OCI-LY7 (cell line): ENCODE measurements at regions not wholly inside any gene's neighbourhood (a gene's known extent, or its start where the extent isn't known, plus 50 kb on each side); places are given as distances from the start of the nearest gene placed in this dataset.

Experiments used
- BruUV-seq: library from RNA; stranded (reverse); fragments of 400-500 nt; replicated peaks from 2 replicates; lab custom pipeline; 2021; lab: Mats Ljungman, UMichigan
- CTCF ChIA-PET: fragments of 300-600 bp; sonication (Branson Sonifier 250); formaldehyde crosslinking; loops from one replicate; lab custom pipeline; 2022; ENCODE audit warnings: antibody characterized with exemption; ENCODE audit not compliant: unreplicated experiment; lab: Charles Lee
- POLR2A ChIA-PET: fragments of 300-600 bp; sonication (Branson Sonifier 250); formaldehyde crosslinking; loops from one replicate; lab custom pipeline; 2022; ENCODE audit warnings: antibody characterized with exemption; lab: Charles Lee
- DNase-seq: peaks from one replicate; pipeline ENCODE4 v3.0.0-alpha.2; 2015; ENCODE audit warnings: low spot score
- H2AFZ ChIP-seq: fragments of 200-600 bp; sonication (generic), shearing (Covaris generic); 2 replicates; pipeline ENCODE4 v1.6.1; 2014; ENCODE audit warnings: mild to moderate bottlenecking, antibody characterized with exemption, low read length, moderate library complexity
- H3K27ac ChIP-seq: fragments of 200-600 bp; sonication (generic); 2 replicates; pipeline ENCODE4 v1.5.1; 2014; ENCODE audit warnings: mixed run types, low read depth, mild to moderate bottlenecking, moderate library complexity, low read length, inconsistent platforms; ENCODE audit not compliant: poor library complexity, severe bottlenecking
- H3K36me3 ChIP-seq: fragments of 200-600 bp; sonication (generic); 2 replicates; pipeline ENCODE4 v1.6.1; 2014; ENCODE audit warnings: mild to moderate bottlenecking, antibody characterized with exemption, low read length, moderate library complexity, mixed read lengths; ENCODE audit not compliant: insufficient read depth
- H3K4me1 ChIP-seq: fragments of 200-600 bp; sonication (generic); 2 replicates; pipeline ENCODE4 v1.5.1; 2014; ENCODE audit warnings: mild to moderate bottlenecking, low read length; ENCODE audit not compliant: insufficient read depth, poor library complexity, severe bottlenecking
- H3K4me2 ChIP-seq: fragments of 200-600 bp; sonication (generic); 2 replicates; pipeline ENCODE4 v1.6.1; 2014; ENCODE audit warnings: mild to moderate bottlenecking, low read length
- H3K4me3 ChIP-seq: fragments of 200-600 bp; sonication (generic); 2 replicates; pipeline ENCODE4 v1.5.1; 2014; ENCODE audit warnings: mild to moderate bottlenecking, low read depth, low read length; ENCODE audit not compliant: poor library complexity, severe bottlenecking
- H3K79me2 ChIP-seq: fragments of 200-600 bp; sonication (generic); 2 replicates; pipeline ENCODE4 v1.6.1; 2016; ENCODE audit warnings: low read depth, mild to moderate bottlenecking, low read length, moderate library complexity, mixed read lengths; ENCODE audit not compliant: insufficient read depth
- H3K9me2 ChIP-seq: fragments of 200-600 bp; sonication (generic); 2 replicates; pipeline ENCODE4 v1.6.1; 2016; ENCODE audit warnings: mild to moderate bottlenecking, low read length, mixed read lengths; ENCODE audit not compliant: insufficient read depth
- H3K9me3 ChIP-seq: fragments of 200-600 bp; sonication (generic); 2 replicates; pipeline ENCODE4 v1.6.1; 2014; ENCODE audit warnings: mild to moderate bottlenecking, mixed run types, low read length, mixed read lengths
- H4K20me1 ChIP-seq: fragments of 200-600 bp; sonication (generic); 2 replicates; pipeline ENCODE4 v1.6.1; 2014; ENCODE audit warnings: mild to moderate bottlenecking, antibody characterized with exemption, low read length, moderate library complexity, mixed read lengths; ENCODE audit not compliant: insufficient read depth
- EZH2phosphoT487 ChIP-seq: fragments of 200-600 bp; sonication (generic); IDR thresholded peaks from 2 replicates; pipeline ENCODE4 v1.6.1; 2018; ENCODE audit warnings: low read depth, borderline replicate concordance, mild to moderate bottlenecking, mixed run types, antibody characterized with exemption, low read length, moderate library complexity, mixed read lengths
- intact Hi-C: fragments of 100-400 bp; cut with micrococcal nuclease; formaldehyde crosslinking; loops from one replicate; pipeline ENCODE4 v1.10.0; 2022; ENCODE audit not compliant: unreplicated experiment
- TF ChIP-seq, protein P1 (sequence below): fragments of 200-600 bp; sonication (generic); conservative IDR thresholded peaks from 2 replicates; pipeline ENCODE4 v1.5.1; 2014; ENCODE audit warnings: mild to moderate bottlenecking, antibody characterized with exemption, low read length, moderate library complexity, mixed read lengths

DNA sequence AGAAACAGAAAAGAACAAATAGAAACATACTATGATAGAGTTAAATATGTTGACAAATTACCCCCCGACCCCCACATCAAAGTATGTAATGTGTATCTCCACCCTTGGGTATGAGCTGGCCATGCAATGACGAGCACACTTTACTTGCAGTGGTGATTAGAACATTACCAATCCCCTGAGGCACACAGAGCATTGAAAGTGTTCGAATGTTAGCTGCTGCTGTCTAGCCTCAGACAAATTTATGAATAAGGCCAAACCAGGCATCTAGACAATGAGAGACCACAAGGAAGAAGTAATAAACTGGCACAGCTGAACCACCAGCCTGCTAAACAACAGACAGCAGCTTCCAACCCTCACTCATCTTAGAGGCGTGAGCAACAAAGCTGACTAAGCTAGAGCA, 380.5 kb downstream of the DSEL start:
- H3K36me3 ChIP-seq: no peaks in the 10 kb centered on the region
- no peaks in the 10 kb centered on the region for H3K9me3 ChIP-seq
- POLR2A ChIA-PET: no interaction called here
- no TSS peak for BruUV-seq
- no peaks in the 10 kb centered on the region for H3K79me2 ChIP-seq
- intact Hi-C loops: no loop called here
- CTCF ChIA-PET: no interaction called here
- H3K27ac ChIP-seq: no peak overlapping the region
- H3K4me2 ChIP-seq: no peak overlapping the region
- TF ChIP-seq, protein P1, sequence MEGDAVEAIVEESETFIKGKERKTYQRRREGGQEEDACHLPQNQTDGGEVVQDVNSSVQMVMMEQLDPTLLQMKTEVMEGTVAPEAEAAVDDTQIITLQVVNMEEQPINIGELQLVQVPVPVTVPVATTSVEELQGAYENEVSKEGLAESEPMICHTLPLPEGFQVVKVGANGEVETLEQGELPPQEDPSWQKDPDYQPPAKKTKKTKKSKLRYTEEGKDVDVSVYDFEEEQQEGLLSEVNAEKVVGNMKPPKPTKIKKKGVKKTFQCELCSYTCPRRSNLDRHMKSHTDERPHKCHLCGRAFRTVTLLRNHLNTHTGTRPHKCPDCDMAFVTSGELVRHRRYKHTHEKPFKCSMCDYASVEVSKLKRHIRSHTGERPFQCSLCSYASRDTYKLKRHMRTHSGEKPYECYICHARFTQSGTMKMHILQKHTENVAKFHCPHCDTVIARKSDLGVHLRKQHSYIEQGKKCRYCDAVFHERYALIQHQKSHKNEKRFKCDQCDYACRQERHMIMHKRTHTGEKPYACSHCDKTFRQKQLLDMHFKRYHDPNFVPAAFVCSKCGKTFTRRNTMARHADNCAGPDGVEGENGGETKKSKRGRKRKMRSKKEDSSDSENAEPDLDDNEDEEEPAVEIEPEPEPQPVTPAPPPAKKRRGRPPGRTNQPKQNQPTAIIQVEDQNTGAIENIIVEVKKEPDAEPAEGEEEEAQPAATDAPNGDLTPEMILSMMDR: no peak
- TF ChIP-seq EZH2phosphoT487: no peak
- no peaks in the 10 kb centered on the region for H4K20me1 ChIP-seq
- H2AFZ ChIP-seq: no peak overlapping the region
- DNase-seq: no peak
- no peak overlapping the region for H3K4me3 ChIP-seq
- no peaks in the 10 kb centered on the region for H3K4me1 ChIP-seq
- H3K9me2 ChIP-seq: no peaks in the 10 kb centered on the region

DNA sequence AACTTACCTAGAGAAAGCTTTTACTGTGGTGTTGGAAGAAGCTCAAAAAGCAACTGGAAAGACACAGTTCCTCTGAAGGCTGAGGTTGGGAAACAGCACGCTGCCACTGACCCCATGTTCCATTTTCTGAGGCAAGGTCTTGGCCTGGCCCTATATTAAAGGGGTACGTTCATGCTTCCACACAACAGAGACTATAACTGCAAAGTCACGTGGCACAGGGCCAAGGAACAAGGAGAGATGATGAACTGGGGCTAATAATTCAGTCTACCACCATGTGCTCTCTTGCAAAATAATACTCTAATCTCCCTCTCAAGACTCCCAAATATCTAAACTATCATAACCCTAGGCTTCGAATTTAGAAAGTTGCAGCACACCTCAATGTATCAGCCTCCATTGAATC, 381.6 kb downstream of the DSEL start:
- no peaks in the 10 kb centered on the region for H3K79me2 ChIP-seq
- no peak overlapping the region for H3K27ac ChIP-seq
- ChIA-PET CTCF (no interaction called here), POLR2A (no interaction called here)
- no peak overlapping the region for H3K4me3 ChIP-seq
- TF ChIP-seq EZH2phosphoT487: no peak
- TF ChIP-seq, protein P1: no peak
- H4K20me1 ChIP-seq: no peaks in the 10 kb centered on the region
- H2AFZ ChIP-seq: no peak overlapping the region
- no peak overlapping the region for H3K4me2 ChIP-seq
- BruUV-seq: no TSS peak
- DNase-seq: no peak
- intact Hi-C loops: no loop called here
- H3K9me2 ChIP-seq: no peaks in the 10 kb centered on the region
- H3K36me3 ChIP-seq: no peaks in the 10 kb centered on the region
- no peaks in the 10 kb centered on the region for H3K9me3 ChIP-seq
- H3K4me1 ChIP-seq: no peaks in the 10 kb centered on the region

- Histone ChIP-seq H3K4me1 (no peaks in the 10 kb centered on the region), H3K36me3 (no peaks in the 10 kb centered on the region), H3K4me2 (no peak overlapping the region), H3K79me2 (no peaks in the 10 kb centered on the region), H3K9me2 (no peaks in the 10 kb centered on the region), H2AFZ (no peak overlapping the region), H4K20me1 (no peaks in the 10 kb centered on the region), H3K9me3 (no peaks in the 10 kb centered on the region), H3K4me3 (no peak overlapping the region), H3K27ac (no peak overlapping the region)
- intact Hi-C loops: no loop called here
- DNase-seq: no peak
- BruUV-seq: no TSS peak
- TF ChIP-seq, protein P1: no peak
- no peak for TF ChIP-seq EZH2phosphoT487
- ChIA-PET CTCF (no interaction called here), POLR2A (interaction anchor here (0.6 kb wide), 1 partner anchor 1158 kb away, joined by 3 read pairs; no protein-coding TSS in a partner anchor)
Observed at GRCh38 chr18:67133669-67134068, 382.9 kb downstream of the DSEL start.
